ENCODE measurements at regions not wholly inside any gene's neighbourhood (a gene's known extent, or its start where the extent isn't known, plus 50 kb on each side); places are given as distances from the start of the nearest gene placed in this dataset.
"Not testable (repeated sequence)": the region's sequence is repeated elsewhere in the genome, so short reads cannot be mapped to it uniquely, and the experiment has no call there.

DNA sequence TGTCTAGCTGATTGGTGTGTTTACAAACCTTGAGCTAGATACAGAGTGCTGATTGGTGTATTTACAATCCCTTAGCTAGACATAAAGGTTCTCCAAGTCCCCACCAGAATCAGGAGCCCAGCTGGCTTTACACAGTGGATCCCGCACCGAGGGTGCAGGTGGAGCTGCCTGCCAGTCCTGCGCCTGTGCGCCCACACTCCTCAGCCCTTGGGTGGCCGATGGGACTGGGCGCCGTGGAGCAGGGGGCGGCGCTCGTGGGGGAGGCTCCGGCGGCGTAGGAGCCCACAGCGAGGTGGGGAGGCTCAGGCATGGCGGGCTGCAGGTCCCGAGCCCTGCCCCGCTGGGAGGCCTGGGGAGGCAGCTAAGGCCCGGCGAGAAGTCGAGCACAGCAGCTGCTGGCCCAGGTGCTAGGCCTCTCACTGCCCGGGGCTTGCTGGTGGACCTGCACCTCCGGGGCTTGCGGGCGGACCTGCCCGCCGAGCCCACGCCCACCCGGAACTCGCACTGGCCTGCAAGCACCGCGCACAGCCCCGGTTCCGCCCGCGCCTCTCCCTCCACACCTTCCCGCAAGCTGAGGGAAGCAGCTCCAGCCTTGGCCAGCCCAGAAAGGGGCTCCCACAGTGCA lies 51.0 kb upstream of the CDYL start:
- H3K4me3 ChIP-seq (ENCODE audit: insufficient read depth in 1 of 2, low read depth in 1 of 2, low read length in 2 of 2); DNase-seq; H3K27ac ChIP-seq (ENCODE audit: low read length, poor library complexity, severe bottlenecking); H2BK120ac ChIP-seq (ENCODE audit: low read depth, low read length); H3K23ac ChIP-seq (ENCODE audit: low read length in 2 of 2); H2BK12ac ChIP-seq (ENCODE audit: low read length in 2 of 2); H3K9ac ChIP-seq (ENCODE audit: low read length); H2BK15ac ChIP-seq (ENCODE audit: low read depth, poor library complexity, severe bottlenecking); H3K4me1 ChIP-seq (ENCODE audit: control insufficient read depth, insufficient read depth, low read depth, low read length); H3K9me3 ChIP-seq (ENCODE audit: control insufficient read depth, low read length); H2AFZ ChIP-seq (ENCODE audit: low read depth, low read length); H4K91ac ChIP-seq (ENCODE audit: low read length); H3K4me2 ChIP-seq (ENCODE audit: low read length, poor library complexity, severe bottlenecking); H2AK5ac ChIP-seq (ENCODE audit: low read length, severe bottlenecking); H3K4ac ChIP-seq (ENCODE audit: low read depth in 1 of 2, low read length in 2 of 2); H3K79me1 ChIP-seq (replicated peaks; ENCODE audit: low read length, poor library complexity, severe bottlenecking); H3K36me3 ChIP-seq (ENCODE audit: control insufficient read depth in 1 of 2, insufficient read depth in 2 of 2, low read depth in 1 of 2, low read length in 2 of 2); H4K8ac ChIP-seq (ENCODE audit: low read length); H2BK5ac ChIP-seq (ENCODE audit: low read depth, low read length, poor library complexity, severe bottlenecking): not testable (repeated sequence)
- Histone ChIP-seq H3K14ac (ENCODE audit: low read length in 2 of 2) (peak overlapping the region in 1 of 2 experiments; percentile 18), H3K18ac (ENCODE audit: low read depth in 1 of 2, low read length in 2 of 2) (peak overlapping the region in 1 of 2 experiments; percentile 8), H3K27me3 (ENCODE audit: control insufficient read depth in 1 of 2, insufficient read depth in 1 of 2, low read length in 2 of 2) (peaks cover 18 to 19% of the 10 kb centered on the region in 2 experiments)
- WGBS, result 96% methylated on average over 35 of the region's 36 CpGs

DNA sequence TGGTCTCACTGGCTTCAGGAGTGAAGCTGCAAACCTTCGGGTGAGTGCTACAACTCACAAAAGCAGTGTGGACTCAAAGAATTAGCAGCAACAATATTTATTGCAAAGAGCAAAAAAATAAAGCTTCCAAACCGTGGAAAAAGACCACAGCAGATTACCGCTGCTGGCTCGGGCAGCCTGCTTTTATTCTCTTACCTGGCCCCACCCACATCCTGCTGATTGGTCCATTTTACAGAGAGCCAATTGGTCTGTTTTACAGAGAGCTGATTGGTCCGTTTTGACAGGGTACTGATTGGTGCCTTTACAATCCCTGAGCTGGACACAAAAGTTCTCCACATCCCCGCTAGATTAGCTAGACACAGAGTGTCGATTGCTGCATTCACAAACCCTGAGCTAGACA lies 51.5 kb upstream of the CDYL start:
- H3K9ac ChIP-seq (ENCODE audit: low read length); H3K27ac ChIP-seq (ENCODE audit: low read length, poor library complexity, severe bottlenecking); H2BK12ac ChIP-seq (ENCODE audit: low read length in 2 of 2); H3K79me1 ChIP-seq (replicated peaks; ENCODE audit: low read length, poor library complexity, severe bottlenecking); H2AK5ac ChIP-seq (ENCODE audit: low read length, severe bottlenecking); H2BK15ac ChIP-seq (ENCODE audit: low read depth, poor library complexity, severe bottlenecking); H3K14ac ChIP-seq (ENCODE audit: low read length in 2 of 2); H3K4me3 ChIP-seq (ENCODE audit: insufficient read depth in 1 of 2, low read depth in 1 of 2, low read length in 2 of 2); H2BK5ac ChIP-seq (ENCODE audit: low read depth, low read length, poor library complexity, severe bottlenecking); H4K8ac ChIP-seq (ENCODE audit: low read length); H4K91ac ChIP-seq (ENCODE audit: low read length); H3K18ac ChIP-seq (ENCODE audit: low read depth in 1 of 2, low read length in 2 of 2); H3K9me3 ChIP-seq (ENCODE audit: control insufficient read depth, low read length); H3K4me1 ChIP-seq (ENCODE audit: control insufficient read depth, insufficient read depth, low read depth, low read length); H3K4me2 ChIP-seq (ENCODE audit: low read length, poor library complexity, severe bottlenecking); H2AFZ ChIP-seq (ENCODE audit: low read depth, low read length); H2BK120ac ChIP-seq (ENCODE audit: low read depth, low read length); H3K4ac ChIP-seq (ENCODE audit: low read depth in 1 of 2, low read length in 2 of 2); H3K36me3 ChIP-seq (ENCODE audit: control insufficient read depth in 1 of 2, insufficient read depth in 2 of 2, low read depth in 1 of 2, low read length in 2 of 2); H3K23ac ChIP-seq (ENCODE audit: low read length in 2 of 2); DNase-seq: not testable (repeated sequence)
- WGBS, result 97% methylated on average over 7 of the region's 7 CpGs
- peaks cover 18 to 19% of the 10 kb centered on the region in 2 experiments for H3K27me3 ChIP-seq (ENCODE audit: control insufficient read depth in 1 of 2, insufficient read depth in 1 of 2, low read length in 2 of 2)

DNA sequence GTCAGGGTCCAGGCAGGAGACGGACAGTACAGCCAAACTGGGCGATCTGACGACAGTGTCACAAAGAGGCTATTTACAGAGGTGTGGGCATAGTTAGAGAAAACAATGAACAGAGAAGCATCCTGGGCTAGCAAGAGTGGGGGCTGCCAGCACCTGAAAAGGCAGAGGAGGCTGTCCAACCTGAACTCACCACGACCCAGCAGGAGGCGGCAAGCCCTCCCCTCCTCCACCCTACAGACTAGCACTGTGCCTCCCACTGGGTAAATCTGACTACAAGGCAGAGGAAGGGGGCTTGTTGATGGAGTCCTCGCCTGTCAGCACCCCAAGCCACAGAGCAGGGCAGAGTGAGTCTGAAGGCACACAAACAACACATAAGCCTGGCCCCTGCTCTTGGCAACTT lies 52.8 kb upstream of the CDYL start:
- H3K23ac ChIP-seq (ENCODE audit: low read length in 2 of 2), result no peak overlapping the region
- no peak overlapping the region for H2BK12ac ChIP-seq (ENCODE audit: low read length in 2 of 2)
- no peaks in the 10 kb centered on the region for H3K9me3 ChIP-seq (ENCODE audit: control insufficient read depth, low read length)
- no peak overlapping the region for H3K27ac ChIP-seq (ENCODE audit: low read length, poor library complexity, severe bottlenecking)
- no peaks in the 10 kb centered on the region for H3K79me1 ChIP-seq (replicated peaks; ENCODE audit: low read length, poor library complexity, severe bottlenecking)
- no peak overlapping the region for H2BK120ac ChIP-seq (ENCODE audit: low read depth, low read length)
- H3K4ac ChIP-seq (ENCODE audit: low read depth in 1 of 2, low read length in 2 of 2), result no peak overlapping the region
- no peak overlapping the region for H3K4me2 ChIP-seq (ENCODE audit: low read length, poor library complexity, severe bottlenecking)
- no peak overlapping the region for H4K8ac ChIP-seq (ENCODE audit: low read length)
- no peak overlapping the region for H2AFZ ChIP-seq (ENCODE audit: low read depth, low read length)
- WGBS, result 71% methylated on average over 6 of the region's 6 CpGs
- H3K14ac ChIP-seq (ENCODE audit: low read length in 2 of 2), result no peak overlapping the region
- H3K27me3 ChIP-seq (ENCODE audit: control insufficient read depth in 1 of 2, insufficient read depth in 1 of 2, low read length in 2 of 2), result peaks cover 8 to 9% of the 10 kb centered on the region in 2 experiments
- H3K4me3 ChIP-seq (ENCODE audit: insufficient read depth in 1 of 2, low read depth in 1 of 2, low read length in 2 of 2), result no peak overlapping the region
- H3K36me3 ChIP-seq (ENCODE audit: control insufficient read depth in 1 of 2, insufficient read depth in 2 of 2, low read depth in 1 of 2, low read length in 2 of 2), result no peaks in the 10 kb centered on the region
- no peak for DNase-seq
- H3K9ac ChIP-seq (ENCODE audit: low read length), result no peak overlapping the region
- no peak overlapping the region for H2BK15ac ChIP-seq (ENCODE audit: low read depth, poor library complexity, severe bottlenecking)
- H2AK5ac ChIP-seq (ENCODE audit: low read length, severe bottlenecking), result no peak overlapping the region
- H3K18ac ChIP-seq (ENCODE audit: low read depth in 1 of 2, low read length in 2 of 2), result no peak overlapping the region
- H2BK5ac ChIP-seq (ENCODE audit: low read depth, low read length, poor library complexity, severe bottlenecking), result no peak overlapping the region
- no peak overlapping the region for H4K91ac ChIP-seq (ENCODE audit: low read length)
- H3K4me1 ChIP-seq (ENCODE audit: control insufficient read depth, insufficient read depth, low read depth, low read length), result no peaks in the 10 kb centered on the region

DNA sequence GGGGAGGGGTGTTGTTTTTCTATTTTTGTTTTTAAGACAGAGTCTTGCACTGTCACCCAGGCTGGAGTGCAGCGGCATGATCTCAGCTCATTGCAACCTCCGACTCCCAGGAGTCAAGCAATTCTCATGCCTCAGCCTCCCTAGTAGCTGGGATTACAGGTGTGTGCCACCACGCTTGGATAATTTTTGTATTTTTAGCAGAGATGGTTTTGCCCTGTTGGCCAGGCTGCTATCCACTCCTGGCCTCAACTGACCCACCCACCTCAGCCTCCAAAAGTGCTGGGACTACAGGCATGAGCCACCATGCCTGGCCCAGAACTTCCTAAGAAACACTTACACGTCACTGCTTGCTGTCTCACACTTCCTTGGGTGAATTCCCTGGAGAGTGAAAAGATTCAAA lies 54.8 kb upstream of the CDYL start:
- H3K14ac ChIP-seq (ENCODE audit: low read length in 2 of 2); H3K79me1 ChIP-seq (replicated peaks; ENCODE audit: low read length, poor library complexity, severe bottlenecking); H3K36me3 ChIP-seq (ENCODE audit: control insufficient read depth in 1 of 2, insufficient read depth in 2 of 2, low read depth in 1 of 2, low read length in 2 of 2); H3K9ac ChIP-seq (ENCODE audit: low read length); H3K4me3 ChIP-seq (ENCODE audit: insufficient read depth in 1 of 2, low read depth in 1 of 2, low read length in 2 of 2); H3K4ac ChIP-seq (ENCODE audit: low read depth in 1 of 2, low read length in 2 of 2); H3K27ac ChIP-seq (ENCODE audit: low read length, poor library complexity, severe bottlenecking); H2BK15ac ChIP-seq (ENCODE audit: low read depth, poor library complexity, severe bottlenecking); H3K27me3 ChIP-seq (ENCODE audit: control insufficient read depth in 1 of 2, insufficient read depth in 1 of 2, low read length in 2 of 2); H2BK120ac ChIP-seq (ENCODE audit: low read depth, low read length); H2BK5ac ChIP-seq (ENCODE audit: low read depth, low read length, poor library complexity, severe bottlenecking); H3K23ac ChIP-seq (ENCODE audit: low read length in 2 of 2); H2AK5ac ChIP-seq (ENCODE audit: low read length, severe bottlenecking); DNase-seq; H3K4me2 ChIP-seq (ENCODE audit: low read length, poor library complexity, severe bottlenecking); H3K18ac ChIP-seq (ENCODE audit: low read depth in 1 of 2, low read length in 2 of 2); H2BK12ac ChIP-seq (ENCODE audit: low read length in 2 of 2); H4K91ac ChIP-seq (ENCODE audit: low read length); H3K9me3 ChIP-seq (ENCODE audit: control insufficient read depth, low read length); H4K8ac ChIP-seq (ENCODE audit: low read length); H2AFZ ChIP-seq (ENCODE audit: low read depth, low read length); H3K4me1 ChIP-seq (ENCODE audit: control insufficient read depth, insufficient read depth, low read depth, low read length): not testable (repeated sequence)
- 95% methylated on average over 4 of the region's 4 CpGs for WGBS

Data from mesenchymal stem cell (in vitro differentiated cells and primary cell).